RWPE2 (cell line): ENCODE measurements at regions not wholly inside any gene's neighbourhood (a gene's known extent, or its start where the extent isn't known, plus 50 kb on each side); places are given as distances from the start of the nearest gene placed in this dataset.

Source experiments
- ATAC-seq: fragments of 200-7000 bp; cut with Tn5 transposase; 3 replicates; pipeline ENCODE4 v1.9.1; 2021; ENCODE audit warnings: low read depth
- DNase-seq: peaks from one replicate; pipeline ENCODE4 v3.0.0-alpha.2; 2020; ENCODE audit warnings: low spot score
- H3K27ac ChIP-seq: fragments of 450-650 bp; 2 replicates; pipeline ENCODE4 v1.5.1; 2017; ENCODE audit warnings: mild to moderate bottlenecking; ENCODE audit not compliant: poor library complexity, severe bottlenecking
- H3K27me3 ChIP-seq: fragments of 250-450 bp; sonication (Bioruptor Pico); 2 replicates; pipeline ENCODE4 v1.5.1; 2021; ENCODE audit warnings: mild to moderate bottlenecking, moderate library complexity; ENCODE audit not compliant: insufficient read depth, poor library complexity, severe bottlenecking
- H3K36me3 ChIP-seq: fragments of 250-450 bp; sonication (Bioruptor Pico); 2 replicates; pipeline ENCODE4 v1.5.1; 2020; ENCODE audit warnings: low read depth, mild to moderate bottlenecking, moderate library complexity
- H3K4me1 ChIP-seq: fragments of 250-450 bp; sonication (Bioruptor Pico); 2 replicates; pipeline ENCODE4 v1.5.1; 2021; ENCODE audit warnings: mild to moderate bottlenecking, moderate library complexity; ENCODE audit not compliant: insufficient read depth, poor library complexity, severe bottlenecking
- H3K4me3 ChIP-seq: fragments of 250-450 bp; sonication (Bioruptor Pico); 2 replicates; pipeline ENCODE4 v1.5.1; 2021; ENCODE audit warnings: mild to moderate bottlenecking, moderate library complexity; ENCODE audit not compliant: severe bottlenecking
- H3K9me3 ChIP-seq: fragments of 250-450 bp; sonication (Bioruptor Pico); 2 replicates; pipeline ENCODE4 v1.5.1; 2021; ENCODE audit warnings: mild to moderate bottlenecking, moderate library complexity; ENCODE audit not compliant: severe bottlenecking
- TF ChIP-seq, protein P1 (sequence below): fragments of 450-650 bp; IDR thresholded peaks from one replicate; pipeline ENCODE4 v1.5.1; 2017; ENCODE audit warnings: mild to moderate bottlenecking, moderate library complexity; ENCODE audit not compliant: poor library complexity, severe bottlenecking

DNA sequence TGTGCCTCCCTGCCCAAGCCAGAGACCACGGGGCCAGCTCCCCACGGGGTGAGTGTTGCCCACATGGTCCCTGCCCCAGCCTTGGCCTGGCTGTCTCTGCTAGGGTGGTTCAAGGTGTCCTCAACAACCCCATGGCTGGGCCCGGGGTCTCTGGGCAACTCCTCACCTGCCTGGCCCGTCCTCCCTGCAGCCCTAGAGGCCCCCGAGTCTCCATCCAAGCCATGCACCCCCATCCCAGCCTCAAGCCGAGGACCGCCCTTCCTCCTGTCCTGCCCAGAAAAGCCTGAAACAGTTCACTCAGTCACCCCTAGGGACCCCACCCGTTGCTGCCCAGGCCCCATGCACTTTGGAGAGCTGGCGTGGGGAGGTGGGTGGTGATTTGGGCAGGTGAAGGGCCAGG is 120.9 kb downstream of the FAM53A start:
- Histone ChIP-seq H3K27ac (no peak overlapping the region), H3K4me1 (no peaks in the 10 kb centered on the region), H3K9me3 (no peaks in the 10 kb centered on the region), H3K36me3 (no peaks in the 10 kb centered on the region), H3K27me3 (peaks cover 8% of the 10 kb centered on the region), H3K4me3 (no peak overlapping the region)
- TF ChIP-seq, protein P1, sequence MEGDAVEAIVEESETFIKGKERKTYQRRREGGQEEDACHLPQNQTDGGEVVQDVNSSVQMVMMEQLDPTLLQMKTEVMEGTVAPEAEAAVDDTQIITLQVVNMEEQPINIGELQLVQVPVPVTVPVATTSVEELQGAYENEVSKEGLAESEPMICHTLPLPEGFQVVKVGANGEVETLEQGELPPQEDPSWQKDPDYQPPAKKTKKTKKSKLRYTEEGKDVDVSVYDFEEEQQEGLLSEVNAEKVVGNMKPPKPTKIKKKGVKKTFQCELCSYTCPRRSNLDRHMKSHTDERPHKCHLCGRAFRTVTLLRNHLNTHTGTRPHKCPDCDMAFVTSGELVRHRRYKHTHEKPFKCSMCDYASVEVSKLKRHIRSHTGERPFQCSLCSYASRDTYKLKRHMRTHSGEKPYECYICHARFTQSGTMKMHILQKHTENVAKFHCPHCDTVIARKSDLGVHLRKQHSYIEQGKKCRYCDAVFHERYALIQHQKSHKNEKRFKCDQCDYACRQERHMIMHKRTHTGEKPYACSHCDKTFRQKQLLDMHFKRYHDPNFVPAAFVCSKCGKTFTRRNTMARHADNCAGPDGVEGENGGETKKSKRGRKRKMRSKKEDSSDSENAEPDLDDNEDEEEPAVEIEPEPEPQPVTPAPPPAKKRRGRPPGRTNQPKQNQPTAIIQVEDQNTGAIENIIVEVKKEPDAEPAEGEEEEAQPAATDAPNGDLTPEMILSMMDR: no peak
- DNase-seq (no peak), ATAC-seq (no peak)

DNA sequence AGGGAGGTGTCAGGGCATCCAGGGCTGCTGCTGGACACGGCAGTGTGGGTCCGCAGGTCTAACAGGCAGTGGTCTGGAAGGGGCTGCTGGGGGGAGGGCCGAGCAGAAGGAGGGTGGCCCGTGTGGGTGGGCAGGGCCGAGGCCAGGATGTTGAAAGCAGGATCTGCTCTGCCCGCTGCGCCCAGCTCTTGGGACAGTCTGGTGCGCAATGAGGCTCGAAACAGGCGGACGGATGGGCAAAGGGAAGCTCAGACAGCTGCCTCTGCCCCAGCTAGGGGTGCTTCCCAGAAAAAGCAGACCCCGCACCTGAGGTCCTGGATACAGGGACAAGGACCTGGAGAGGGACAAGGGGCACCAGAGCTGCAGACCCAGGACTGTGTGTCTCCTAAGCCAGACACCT is 121.3 kb downstream of the FAM53A start:
- Histone ChIP-seq H3K9me3 (no peaks in the 10 kb centered on the region), H3K4me1 (no peaks in the 10 kb centered on the region), H3K27ac (no peak overlapping the region), H3K27me3 (peaks cover 11% of the 10 kb centered on the region), H3K36me3 (no peaks in the 10 kb centered on the region), H3K4me3 (no peak overlapping the region)
- DNase-seq: no peak
- no peak for ATAC-seq
- TF ChIP-seq, protein P1: no peak

DNA sequence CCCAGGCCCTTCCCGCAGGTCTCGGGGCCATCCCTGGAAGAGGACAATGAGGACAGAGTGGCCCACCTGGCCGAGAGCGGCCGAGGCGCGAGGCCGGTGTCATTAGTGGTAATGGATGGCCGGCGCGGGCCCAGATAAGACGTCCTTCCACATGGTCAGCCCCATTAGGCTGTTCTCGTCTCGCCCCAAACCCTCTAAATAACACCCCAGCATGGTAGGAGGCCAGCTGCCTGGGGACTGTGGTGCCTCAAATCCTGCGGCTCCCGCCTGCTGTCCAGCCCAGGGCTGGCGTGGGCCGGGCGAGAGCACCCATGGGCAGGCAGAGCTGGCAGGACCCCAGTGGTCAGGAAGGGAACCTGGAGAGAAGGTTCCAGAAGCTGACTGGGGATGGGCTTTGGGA is 121.7 kb downstream of the FAM53A start:
- TF ChIP-seq, protein P1: no peak
- no peak for DNase-seq
- H3K27ac ChIP-seq: no peak overlapping the region
- no peak for ATAC-seq
- H3K9me3 ChIP-seq: no peaks in the 10 kb centered on the region
- no peak overlapping the region for H3K4me3 ChIP-seq
- H3K36me3 ChIP-seq: no peaks in the 10 kb centered on the region
- peaks cover 12% of the 10 kb centered on the region for H3K27me3 ChIP-seq
- H3K4me1 ChIP-seq: no peaks in the 10 kb centered on the region

DNA sequence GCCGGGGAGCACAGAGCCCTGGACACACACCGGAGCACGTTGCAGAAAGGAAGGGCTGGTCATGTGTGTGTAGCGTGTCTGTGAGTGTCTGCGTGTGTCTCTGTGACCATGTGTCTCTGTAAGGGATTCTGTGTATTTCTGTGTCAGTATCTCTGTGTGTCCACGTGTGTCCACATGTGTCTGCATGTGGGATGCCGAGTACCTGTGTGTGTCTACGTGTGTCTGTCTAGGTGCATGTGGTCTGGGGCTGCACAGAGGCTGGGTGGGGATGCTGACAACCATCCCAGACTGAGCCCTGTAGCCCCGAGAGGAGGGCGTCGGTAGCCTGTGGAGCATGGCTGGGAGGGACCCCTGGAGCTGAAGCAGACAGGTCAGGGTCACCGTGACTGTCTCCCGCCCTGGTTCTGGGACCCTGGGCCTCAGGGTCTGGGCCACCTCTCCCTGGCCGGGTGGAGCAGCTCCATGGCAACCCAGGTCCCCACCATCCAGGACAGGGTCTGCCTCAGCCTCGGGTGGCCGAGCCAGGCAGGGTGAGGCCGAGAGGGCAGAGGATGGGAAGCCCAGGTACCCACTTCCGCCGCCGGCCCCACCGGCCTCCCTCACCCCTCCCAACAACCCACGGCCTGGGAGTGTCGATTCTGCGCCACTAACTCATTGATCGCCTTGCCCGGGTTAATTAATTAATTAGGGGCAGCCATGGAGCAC is 122.7 kb downstream of the FAM53A start:
- DNase-seq: no peak
- H3K4me3 ChIP-seq: no peak overlapping the region
- peaks cover 20% of the 10 kb centered on the region for H3K27me3 ChIP-seq
- no peaks in the 10 kb centered on the region for H3K9me3 ChIP-seq
- no peaks in the 10 kb centered on the region for H3K36me3 ChIP-seq
- H3K4me1 ChIP-seq: no peaks in the 10 kb centered on the region
- ATAC-seq: no peak
- TF ChIP-seq, protein P1: no peak
- no peak overlapping the region for H3K27ac ChIP-seq

DNA sequence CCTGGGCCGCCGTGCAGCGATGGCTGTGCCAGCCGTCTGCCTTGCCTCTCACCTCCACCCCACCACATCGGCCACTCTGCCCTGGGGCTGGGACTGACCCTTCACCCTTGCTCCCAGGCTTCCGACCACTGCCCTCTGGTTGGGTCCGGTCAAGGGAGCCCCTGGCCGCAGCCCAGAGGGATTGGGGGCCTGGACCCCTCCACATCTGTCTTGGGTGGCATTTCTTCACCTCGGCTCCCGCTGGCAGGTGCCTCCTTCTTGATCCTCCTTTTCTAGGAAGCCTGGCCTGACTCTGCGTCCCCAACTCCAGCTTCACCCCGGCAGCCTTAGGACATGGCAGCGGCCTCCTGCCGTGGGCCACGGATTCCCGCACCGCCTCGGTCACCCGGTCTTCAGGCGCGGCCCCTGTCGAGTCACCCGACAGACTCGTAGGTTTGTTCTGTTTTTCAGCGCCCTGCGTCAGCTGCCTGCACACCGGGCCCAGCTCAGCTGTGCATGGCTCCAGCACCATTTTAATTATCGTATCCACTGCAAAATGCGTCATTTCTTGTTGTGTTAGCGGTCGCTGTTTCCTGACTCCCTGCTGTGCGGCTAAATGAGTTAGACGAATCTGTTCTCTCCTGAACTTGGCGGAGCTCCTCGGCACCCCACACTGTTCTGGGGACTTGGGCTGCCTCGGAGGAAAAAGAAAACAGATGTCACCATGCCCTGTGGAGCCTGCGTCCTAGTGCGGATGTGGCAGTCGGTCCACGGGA is 124.0 kb downstream of the FAM53A start:
- no peaks in the 10 kb centered on the region for H3K36me3 ChIP-seq
- TF ChIP-seq, protein P1: no peak
- H3K27me3 ChIP-seq: peaks cover 24% of the 10 kb centered on the region
- H3K4me1 ChIP-seq: no peaks in the 10 kb centered on the region
- no peak overlapping the region for H3K27ac ChIP-seq
- no peaks in the 10 kb centered on the region for H3K9me3 ChIP-seq
- no peak overlapping the region for H3K4me3 ChIP-seq
- ATAC-seq: no peak
- DNase-seq: no peak
